ENCODE measurements at regions not wholly inside any gene's neighbourhood (a gene's known extent, or its start where the extent isn't known, plus 50 kb on each side); places are given as distances from the start of the nearest gene placed in this dataset.

- Histone ChIP-seq H3K4me3 (ENCODE audit: low read depth, low read length) (peak overlapping the region; percentile 87), H3K27ac (ENCODE audit: low read depth, low read length) (peak overlapping the region; percentile 89), H3K14ac (ENCODE audit: low read length) (peak overlapping the region; percentile 58), H3K79me1 (ENCODE audit: low read length) (peaks cover 9% of the 10 kb centered on the region), H3K36me3 (ENCODE audit: control insufficient read depth in 1 of 2, insufficient read depth in 2 of 2, low read length in 2 of 2) (no peaks in the 10 kb centered on the region), H3K79me2 (ENCODE audit: control insufficient read depth, insufficient read depth, low read length, poor library complexity) (peaks cover 6% of the 10 kb centered on the region), H3K23ac (ENCODE audit: low read length) (no peak overlapping the region), H3K27me3 (ENCODE audit: insufficient read depth, low read length) (no peaks in the 10 kb centered on the region), H3K9ac (ENCODE audit: low read length) (no peak overlapping the region), H2BK5ac (ENCODE audit: low read depth, low read length, poor library complexity) (peak overlapping the region; percentile 59), H3K4me2 (ENCODE audit: low read length) (peak overlapping the region; percentile 77), H3K9me3 (ENCODE audit: insufficient read depth, low read depth, low read length) (no peaks in the 10 kb centered on the region), H3K18ac (ENCODE audit: low read length) (peak overlapping the region; percentile 73), H2BK12ac (ENCODE audit: low read length) (no peak overlapping the region), H2BK120ac (ENCODE audit: insufficient read depth, low read length, poor library complexity) (peak overlapping the region; percentile 81), H3K4me1 (ENCODE audit: control insufficient read depth in 1 of 2, insufficient read depth in 2 of 2, low read length in 2 of 2) (peaks cover 7 to 11% of the 10 kb centered on the region in 2 experiments), H4K8ac (ENCODE audit: low read depth, low read length) (peak overlapping the region; percentile 47), H4K12ac (ENCODE audit: low read depth, low read length) (no peak overlapping the region), H3K4ac (ENCODE audit: low read depth, low read length) (peak overlapping the region; percentile 31), H4K91ac (ENCODE audit: low read depth, low read length) (peak overlapping the region; percentile 77), H2AFZ (ENCODE audit: insufficient read depth, low read length, poor library complexity) (peak overlapping the region; percentile 91), H2AK5ac (ENCODE audit: low read length) (no peak overlapping the region)
- peak; percentile 63 to 83 for DNase-seq
- WGBS (ENCODE audit: extremely low coverage, insufficient coverage, insufficient read length): no CpG with 5 or more reads among the region's 81 CpGs
Measured at GRCh38 chr12:67068761-67069450, 200.3 kb upstream of the CAND1 start.

GRCh38 chr12:67069451-67070306 lies 199.5 kb upstream of the CAND1 start:
- peak overlapping the region; percentile 77 for H4K91ac ChIP-seq (ENCODE audit: low read depth, low read length)
- H2BK5ac ChIP-seq (ENCODE audit: low read depth, low read length, poor library complexity): peak overlapping the region; percentile 59
- peaks cover 6% of the 10 kb centered on the region for H3K79me2 ChIP-seq (ENCODE audit: control insufficient read depth, insufficient read depth, low read length, poor library complexity)
- H2AFZ ChIP-seq (ENCODE audit: insufficient read depth, low read length, poor library complexity): peak overlapping the region; percentile 91
- no peaks in the 10 kb centered on the region for H3K9me3 ChIP-seq (ENCODE audit: insufficient read depth, low read depth, low read length)
- peak overlapping the region; percentile 61 for H3K9ac ChIP-seq (ENCODE audit: low read length)
- no peak overlapping the region for H3K23ac ChIP-seq (ENCODE audit: low read length)
- peak overlapping the region; percentile 47 for H4K8ac ChIP-seq (ENCODE audit: low read depth, low read length)
- peak overlapping the region; percentile 88 for H3K14ac ChIP-seq (ENCODE audit: low read length)
- H3K18ac ChIP-seq (ENCODE audit: low read length): peak overlapping the region; percentile 73
- H2BK120ac ChIP-seq (ENCODE audit: insufficient read depth, low read length, poor library complexity): peak overlapping the region; percentile 81
- no peak overlapping the region for H2AK5ac ChIP-seq (ENCODE audit: low read length)
- H3K27me3 ChIP-seq (ENCODE audit: insufficient read depth, low read length): no peaks in the 10 kb centered on the region
- DNase-seq: peak; percentile 60 to 77
- H4K12ac ChIP-seq (ENCODE audit: low read depth, low read length): peak overlapping the region; percentile 39
- peak overlapping the region; percentile 24 for H3K4ac ChIP-seq (ENCODE audit: low read depth, low read length)
- peak overlapping the region; percentile 77 for H3K4me2 ChIP-seq (ENCODE audit: low read length)
- peak overlapping the region; percentile 89 for H3K27ac ChIP-seq (ENCODE audit: low read depth, low read length)
- WGBS (ENCODE audit: extremely low coverage, insufficient coverage, insufficient read length): no CpG with 5 or more reads among the region's 68 CpGs
- no peaks in the 10 kb centered on the region for H3K36me3 ChIP-seq (ENCODE audit: control insufficient read depth in 1 of 2, insufficient read depth in 2 of 2, low read length in 2 of 2)
- peak overlapping the region; percentile 87 for H3K4me3 ChIP-seq (ENCODE audit: low read depth, low read length)
- peaks cover 9% of the 10 kb centered on the region for H3K79me1 ChIP-seq (ENCODE audit: low read length)
- peaks cover 7 to 11% of the 10 kb centered on the region in 2 experiments for H3K4me1 ChIP-seq (ENCODE audit: control insufficient read depth in 1 of 2, insufficient read depth in 2 of 2, low read length in 2 of 2)
- H2BK12ac ChIP-seq (ENCODE audit: low read length): peak overlapping the region; percentile 0

- Histone ChIP-seq H3K23ac (ENCODE audit: low read length) (no peak overlapping the region), H4K8ac (ENCODE audit: low read depth, low read length) (no peak overlapping the region), H3K27me3 (ENCODE audit: insufficient read depth, low read length) (no peaks in the 10 kb centered on the region), H3K9ac (ENCODE audit: low read length) (no peak overlapping the region), H3K4ac (ENCODE audit: low read depth, low read length) (no peak overlapping the region), H4K91ac (ENCODE audit: low read depth, low read length) (no peak overlapping the region), H3K4me3 (ENCODE audit: low read depth, low read length) (no peak overlapping the region), H3K18ac (ENCODE audit: low read length) (no peak overlapping the region), H2BK12ac (ENCODE audit: low read length) (no peak overlapping the region), H2AK5ac (ENCODE audit: low read length) (no peak overlapping the region), H2BK5ac (ENCODE audit: low read depth, low read length, poor library complexity) (no peak overlapping the region), H3K14ac (ENCODE audit: low read length) (no peak overlapping the region), H3K36me3 (ENCODE audit: control insufficient read depth in 1 of 2, insufficient read depth in 2 of 2, low read length in 2 of 2) (no peaks in the 10 kb centered on the region), H2AFZ (ENCODE audit: insufficient read depth, low read length, poor library complexity) (no peak overlapping the region), H3K9me3 (ENCODE audit: insufficient read depth, low read depth, low read length) (no peaks in the 10 kb centered on the region), H4K12ac (ENCODE audit: low read depth, low read length) (no peak overlapping the region), H3K4me1 (ENCODE audit: control insufficient read depth in 1 of 2, insufficient read depth in 2 of 2, low read length in 2 of 2) (peaks cover 7 to 11% of the 10 kb centered on the region in 2 experiments), H3K79me1 (ENCODE audit: low read length) (peaks cover 9% of the 10 kb centered on the region), H3K79me2 (ENCODE audit: control insufficient read depth, insufficient read depth, low read length, poor library complexity) (peaks cover 6% of the 10 kb centered on the region), H3K4me2 (ENCODE audit: low read length) (peak overlapping the region; percentile 77), H3K27ac (ENCODE audit: low read depth, low read length) (no peak overlapping the region), H2BK120ac (ENCODE audit: insufficient read depth, low read length, poor library complexity) (no peak overlapping the region)
- no CpG with 5 or more reads among the region's 6 CpGs for WGBS (ENCODE audit: extremely low coverage, insufficient coverage, insufficient read length)
- peak; percentile 35 to 48 for DNase-seq
Measured at GRCh38 chr12:67070307-67070600, 198.9 kb upstream of the CAND1 start.

- no peak for DNase-seq
- no peak overlapping the region for H2BK5ac ChIP-seq (ENCODE audit: low read depth, low read length, poor library complexity)
- H2BK120ac ChIP-seq (ENCODE audit: insufficient read depth, low read length, poor library complexity): no peak overlapping the region
- H4K91ac ChIP-seq (ENCODE audit: low read depth, low read length): no peak overlapping the region
- H3K14ac ChIP-seq (ENCODE audit: low read length): no peak overlapping the region
- no CpG with 5 or more reads among the region's 4 CpGs for WGBS (ENCODE audit: extremely low coverage, insufficient coverage, insufficient read length)
- H3K9ac ChIP-seq (ENCODE audit: low read length): no peak overlapping the region
- peaks cover 9% of the 10 kb centered on the region for H3K79me1 ChIP-seq (ENCODE audit: low read length)
- H2AFZ ChIP-seq (ENCODE audit: insufficient read depth, low read length, poor library complexity): no peak overlapping the region
- peaks cover 6% of the 10 kb centered on the region for H3K79me2 ChIP-seq (ENCODE audit: control insufficient read depth, insufficient read depth, low read length, poor library complexity)
- H2BK12ac ChIP-seq (ENCODE audit: low read length): no peak overlapping the region
- H3K4ac ChIP-seq (ENCODE audit: low read depth, low read length): no peak overlapping the region
- no peak overlapping the region for H4K12ac ChIP-seq (ENCODE audit: low read depth, low read length)
- H3K9me3 ChIP-seq (ENCODE audit: insufficient read depth, low read depth, low read length): no peaks in the 10 kb centered on the region
- H4K8ac ChIP-seq (ENCODE audit: low read depth, low read length): no peak overlapping the region
- H3K4me2 ChIP-seq (ENCODE audit: low read length): peak overlapping the region; percentile 77
- H3K23ac ChIP-seq (ENCODE audit: low read length): no peak overlapping the region
- H3K27ac ChIP-seq (ENCODE audit: low read depth, low read length): no peak overlapping the region
- H3K36me3 ChIP-seq (ENCODE audit: control insufficient read depth in 1 of 2, insufficient read depth in 2 of 2, low read length in 2 of 2): no peaks in the 10 kb centered on the region
- H3K4me3 ChIP-seq (ENCODE audit: low read depth, low read length): no peak overlapping the region
- peaks cover 7 to 11% of the 10 kb centered on the region in 2 experiments for H3K4me1 ChIP-seq (ENCODE audit: control insufficient read depth in 1 of 2, insufficient read depth in 2 of 2, low read length in 2 of 2)
- no peak overlapping the region for H2AK5ac ChIP-seq (ENCODE audit: low read length)
- H3K27me3 ChIP-seq (ENCODE audit: insufficient read depth, low read length): no peaks in the 10 kb centered on the region
- no peak overlapping the region for H3K18ac ChIP-seq (ENCODE audit: low read length)
Measured at GRCh38 chr12:67070604-67071003, 198.6 kb upstream of the CAND1 start.
